Liver (tissue), 3 donors: ENCODE measurements at regions not wholly inside any gene's neighbourhood (a gene's known extent, or its start where the extent isn't known, plus 50 kb on each side); places are given as distances from the start of the nearest gene placed in this dataset.

Source experiments
- FOXA1 ChIP-seq: IDR thresholded peaks from 2 replicates; pipeline ENCODE4 v1.6.1; 2016; ENCODE audit warnings: antibody characterized with exemption
- JUND ChIP-seq, 2 donors: IDR thresholded peaks; 2 replicates each; pipeline ENCODE4 v1.6.1; 2016; ENCODE audit warnings: antibody characterized with exemption in 2 of 2
- RAD21 ChIP-seq, 2 donors: IDR thresholded peaks; 2 replicates each; pipeline ENCODE4 v1.6.1; 2016; ENCODE audit warnings: antibody characterized with exemption in 2 of 2, mild to moderate bottlenecking in 2 of 2
- RXRA ChIP-seq, 2 donors: IDR thresholded peaks; 2 replicates each; pipeline ENCODE4 v1.6.1; 2017 to 2018; ENCODE audit warnings: antibody characterized with exemption in 2 of 2, mild to moderate bottlenecking in 1 of 2
- SP1 ChIP-seq: IDR thresholded peaks from 2 replicates; pipeline ENCODE4 v1.6.1; 2018; ENCODE audit warnings: antibody characterized with exemption, mild to moderate bottlenecking
- TAF1 ChIP-seq: conservative IDR thresholded peaks from 2 replicates; pipeline ENCODE4 v1.6.1; 2016; ENCODE audit warnings: antibody characterized with exemption, mild to moderate bottlenecking
- YY1 ChIP-seq: IDR thresholded peaks from 2 replicates; pipeline ENCODE4 v1.6.1; 2016; ENCODE audit warnings: antibody characterized with exemption, mild to moderate bottlenecking
- TF ChIP-seq, protein P1 (sequence below): fragments of 150-350 bp; IDR thresholded peaks from 2 replicates; pipeline ENCODE4 v1.5.1; 2017; ENCODE audit warnings: improper control_type of control experiment, low read depth, low read length; ENCODE audit not compliant: missing input control
- TF ChIP-seq, protein P2 (sequence below): IDR thresholded peaks from 2 replicates; pipeline ENCODE4 v1.6.1; 2016; ENCODE audit warnings: antibody characterized with exemption, mild to moderate bottlenecking
- TF ChIP-seq, protein P3 (sequence below): IDR thresholded peaks from 2 replicates; pipeline ENCODE4 v1.6.1; 2016; ENCODE audit warnings: antibody characterized with exemption
- TF ChIP-seq, protein P4 (sequence below): IDR thresholded peaks from 2 replicates; pipeline ENCODE4 v1.6.1; 2016; ENCODE audit warnings: antibody characterized with exemption
- donor health status: healthy.
- donor health status: healthy.

DNA sequence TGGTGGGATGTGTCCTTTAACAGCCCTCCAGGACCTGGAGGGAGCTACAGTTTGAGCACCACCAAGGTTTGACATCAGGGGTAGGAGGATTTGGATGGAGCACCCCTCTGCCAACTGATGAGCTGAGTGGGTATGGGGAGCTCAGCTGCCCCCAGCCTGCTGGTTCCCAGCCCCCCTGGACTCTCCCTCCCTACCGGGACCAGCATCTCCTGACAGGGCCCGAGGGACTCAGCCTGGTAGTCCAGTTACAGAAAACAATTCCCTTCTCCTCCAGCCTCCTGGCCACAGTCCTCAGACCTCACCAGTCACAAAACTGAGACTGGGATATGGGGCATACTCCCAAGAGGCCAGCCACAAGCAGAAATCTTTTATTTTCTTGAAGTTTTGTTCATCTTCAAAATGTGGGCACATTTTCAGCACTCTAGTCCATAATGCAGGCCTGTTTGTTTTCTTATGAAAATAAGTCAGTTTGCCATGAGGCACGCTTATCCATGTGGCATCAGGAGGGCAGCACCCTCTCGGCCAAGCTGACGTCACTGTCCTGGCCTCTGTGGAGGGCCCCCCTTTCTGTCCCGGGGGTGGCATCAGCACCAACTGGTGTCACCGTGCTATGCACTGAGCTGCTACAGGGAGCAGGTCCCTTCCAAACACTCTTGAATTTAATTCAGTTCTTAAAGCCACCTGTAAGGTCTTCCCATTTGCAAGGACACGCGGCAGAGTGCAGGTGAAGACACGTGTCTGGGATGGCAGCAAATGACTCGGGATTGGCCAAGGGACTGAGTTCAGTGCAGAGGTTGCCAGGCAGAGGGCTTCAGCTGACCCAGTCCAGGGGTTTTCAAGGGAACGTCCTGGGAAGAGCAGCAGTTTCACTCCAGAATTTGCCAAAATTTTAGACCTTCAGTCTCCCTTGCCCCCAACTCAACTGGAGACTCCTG is 187.6 kb downstream of the GADD45G start:
- TF ChIP-seq, protein P1, sequence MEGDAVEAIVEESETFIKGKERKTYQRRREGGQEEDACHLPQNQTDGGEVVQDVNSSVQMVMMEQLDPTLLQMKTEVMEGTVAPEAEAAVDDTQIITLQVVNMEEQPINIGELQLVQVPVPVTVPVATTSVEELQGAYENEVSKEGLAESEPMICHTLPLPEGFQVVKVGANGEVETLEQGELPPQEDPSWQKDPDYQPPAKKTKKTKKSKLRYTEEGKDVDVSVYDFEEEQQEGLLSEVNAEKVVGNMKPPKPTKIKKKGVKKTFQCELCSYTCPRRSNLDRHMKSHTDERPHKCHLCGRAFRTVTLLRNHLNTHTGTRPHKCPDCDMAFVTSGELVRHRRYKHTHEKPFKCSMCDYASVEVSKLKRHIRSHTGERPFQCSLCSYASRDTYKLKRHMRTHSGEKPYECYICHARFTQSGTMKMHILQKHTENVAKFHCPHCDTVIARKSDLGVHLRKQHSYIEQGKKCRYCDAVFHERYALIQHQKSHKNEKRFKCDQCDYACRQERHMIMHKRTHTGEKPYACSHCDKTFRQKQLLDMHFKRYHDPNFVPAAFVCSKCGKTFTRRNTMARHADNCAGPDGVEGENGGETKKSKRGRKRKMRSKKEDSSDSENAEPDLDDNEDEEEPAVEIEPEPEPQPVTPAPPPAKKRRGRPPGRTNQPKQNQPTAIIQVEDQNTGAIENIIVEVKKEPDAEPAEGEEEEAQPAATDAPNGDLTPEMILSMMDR = no peak
- TF ChIP-seq, protein P2, sequence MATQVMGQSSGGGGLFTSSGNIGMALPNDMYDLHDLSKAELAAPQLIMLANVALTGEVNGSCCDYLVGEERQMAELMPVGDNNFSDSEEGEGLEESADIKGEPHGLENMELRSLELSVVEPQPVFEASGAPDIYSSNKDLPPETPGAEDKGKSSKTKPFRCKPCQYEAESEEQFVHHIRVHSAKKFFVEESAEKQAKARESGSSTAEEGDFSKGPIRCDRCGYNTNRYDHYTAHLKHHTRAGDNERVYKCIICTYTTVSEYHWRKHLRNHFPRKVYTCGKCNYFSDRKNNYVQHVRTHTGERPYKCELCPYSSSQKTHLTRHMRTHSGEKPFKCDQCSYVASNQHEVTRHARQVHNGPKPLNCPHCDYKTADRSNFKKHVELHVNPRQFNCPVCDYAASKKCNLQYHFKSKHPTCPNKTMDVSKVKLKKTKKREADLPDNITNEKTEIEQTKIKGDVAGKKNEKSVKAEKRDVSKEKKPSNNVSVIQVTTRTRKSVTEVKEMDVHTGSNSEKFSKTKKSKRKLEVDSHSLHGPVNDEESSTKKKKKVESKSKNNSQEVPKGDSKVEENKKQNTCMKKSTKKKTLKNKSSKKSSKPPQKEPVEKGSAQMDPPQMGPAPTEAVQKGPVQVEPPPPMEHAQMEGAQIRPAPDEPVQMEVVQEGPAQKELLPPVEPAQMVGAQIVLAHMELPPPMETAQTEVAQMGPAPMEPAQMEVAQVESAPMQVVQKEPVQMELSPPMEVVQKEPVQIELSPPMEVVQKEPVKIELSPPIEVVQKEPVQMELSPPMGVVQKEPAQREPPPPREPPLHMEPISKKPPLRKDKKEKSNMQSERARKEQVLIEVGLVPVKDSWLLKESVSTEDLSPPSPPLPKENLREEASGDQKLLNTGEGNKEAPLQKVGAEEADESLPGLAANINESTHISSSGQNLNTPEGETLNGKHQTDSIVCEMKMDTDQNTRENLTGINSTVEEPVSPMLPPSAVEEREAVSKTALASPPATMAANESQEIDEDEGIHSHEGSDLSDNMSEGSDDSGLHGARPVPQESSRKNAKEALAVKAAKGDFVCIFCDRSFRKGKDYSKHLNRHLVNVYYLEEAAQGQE = no peak
- TF ChIP-seq, protein P3, sequence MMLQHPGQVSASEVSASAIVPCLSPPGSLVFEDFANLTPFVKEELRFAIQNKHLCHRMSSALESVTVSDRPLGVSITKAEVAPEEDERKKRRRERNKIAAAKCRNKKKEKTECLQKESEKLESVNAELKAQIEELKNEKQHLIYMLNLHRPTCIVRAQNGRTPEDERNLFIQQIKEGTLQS = no peak
- TF ChIP-seq JUND (IDR thresholded peaks at IDR 0.05) (no peak), FOXA1 (no peak), SP1 (no peak), YY1 (no peak), RAD21 (IDR thresholded peaks at IDR 0.05) (no peak), TAF1 (no peak), RXRA (IDR thresholded peaks at IDR 0.05) (peak in 1 of 2 donors; percentile 59)
- TF ChIP-seq, protein P4, sequence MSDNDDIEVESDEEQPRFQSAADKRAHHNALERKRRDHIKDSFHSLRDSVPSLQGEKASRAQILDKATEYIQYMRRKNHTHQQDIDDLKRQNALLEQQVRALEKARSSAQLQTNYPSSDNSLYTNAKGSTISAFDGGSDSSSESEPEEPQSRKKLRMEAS = peak; percentile 15
